GM20000 (cell line): ENCODE measurements at regions not wholly inside any gene's neighbourhood (a gene's known extent, or its start where the extent isn't known, plus 50 kb on each side); places are given as distances from the start of the nearest gene placed in this dataset.

Source experiments
- DNase-seq: peaks from one replicate; pipeline ENCODE4 v3.0.0; 2012; ENCODE audit warnings: low spot score
- TF ChIP-seq, protein P1 (sequence below): IDR thresholded peaks from 2 replicates; pipeline ENCODE4 v1.5.1; 2012; ENCODE audit warnings: mild to moderate bottlenecking, control low read depth; ENCODE audit errors: extremely low read depth, missing control alignments

DNA sequence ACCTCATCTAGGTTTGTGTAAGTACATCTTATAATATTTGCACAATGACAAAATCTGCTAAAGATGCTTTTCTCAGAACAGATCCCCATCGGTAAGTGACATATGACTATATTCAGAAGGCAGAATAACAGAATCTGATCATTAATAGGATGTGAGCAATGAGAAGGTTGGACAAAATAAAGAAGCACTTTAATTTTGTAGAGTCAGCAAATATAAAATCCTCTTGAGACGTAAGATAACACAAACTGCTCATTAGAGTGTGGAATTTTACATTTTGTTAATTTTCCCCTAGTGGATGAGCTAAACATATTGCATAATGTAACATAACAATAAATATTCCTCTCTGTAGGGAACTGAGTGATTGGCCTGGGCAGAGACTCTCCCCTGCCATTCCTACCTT lies 658.4 kb upstream of the ZP4 start:
- TF ChIP-seq, protein P1, sequence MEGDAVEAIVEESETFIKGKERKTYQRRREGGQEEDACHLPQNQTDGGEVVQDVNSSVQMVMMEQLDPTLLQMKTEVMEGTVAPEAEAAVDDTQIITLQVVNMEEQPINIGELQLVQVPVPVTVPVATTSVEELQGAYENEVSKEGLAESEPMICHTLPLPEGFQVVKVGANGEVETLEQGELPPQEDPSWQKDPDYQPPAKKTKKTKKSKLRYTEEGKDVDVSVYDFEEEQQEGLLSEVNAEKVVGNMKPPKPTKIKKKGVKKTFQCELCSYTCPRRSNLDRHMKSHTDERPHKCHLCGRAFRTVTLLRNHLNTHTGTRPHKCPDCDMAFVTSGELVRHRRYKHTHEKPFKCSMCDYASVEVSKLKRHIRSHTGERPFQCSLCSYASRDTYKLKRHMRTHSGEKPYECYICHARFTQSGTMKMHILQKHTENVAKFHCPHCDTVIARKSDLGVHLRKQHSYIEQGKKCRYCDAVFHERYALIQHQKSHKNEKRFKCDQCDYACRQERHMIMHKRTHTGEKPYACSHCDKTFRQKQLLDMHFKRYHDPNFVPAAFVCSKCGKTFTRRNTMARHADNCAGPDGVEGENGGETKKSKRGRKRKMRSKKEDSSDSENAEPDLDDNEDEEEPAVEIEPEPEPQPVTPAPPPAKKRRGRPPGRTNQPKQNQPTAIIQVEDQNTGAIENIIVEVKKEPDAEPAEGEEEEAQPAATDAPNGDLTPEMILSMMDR, result no peak
- no peak for DNase-seq

DNA sequence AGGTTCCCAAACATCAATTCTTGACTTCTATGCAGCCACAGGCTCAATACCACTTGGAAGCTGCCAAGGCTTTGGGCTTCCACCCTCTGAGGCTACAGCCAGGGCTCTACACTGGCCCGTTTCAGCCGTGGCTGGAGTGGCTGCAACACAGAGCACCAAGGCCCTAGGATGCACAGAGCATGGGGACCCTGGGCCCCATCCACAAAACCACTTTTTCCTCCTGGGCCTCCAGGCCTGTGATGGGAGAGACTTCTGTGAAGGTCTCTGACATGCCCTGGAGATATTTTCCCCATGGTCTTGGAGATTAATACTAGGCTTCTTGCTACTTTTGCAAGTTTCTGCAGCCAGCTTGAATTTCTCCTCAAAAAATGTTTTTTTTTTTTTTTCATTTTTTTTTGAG lies 655.4 kb upstream of the ZP4 start:
- TF ChIP-seq, protein P1, result no peak
- no peak for DNase-seq

- DNase-seq, result no peak
- TF ChIP-seq, protein P1, result no peak
Observed at GRCh38 chr1:238537641-238538040, 646.9 kb upstream of the ZP4 start.

DNA sequence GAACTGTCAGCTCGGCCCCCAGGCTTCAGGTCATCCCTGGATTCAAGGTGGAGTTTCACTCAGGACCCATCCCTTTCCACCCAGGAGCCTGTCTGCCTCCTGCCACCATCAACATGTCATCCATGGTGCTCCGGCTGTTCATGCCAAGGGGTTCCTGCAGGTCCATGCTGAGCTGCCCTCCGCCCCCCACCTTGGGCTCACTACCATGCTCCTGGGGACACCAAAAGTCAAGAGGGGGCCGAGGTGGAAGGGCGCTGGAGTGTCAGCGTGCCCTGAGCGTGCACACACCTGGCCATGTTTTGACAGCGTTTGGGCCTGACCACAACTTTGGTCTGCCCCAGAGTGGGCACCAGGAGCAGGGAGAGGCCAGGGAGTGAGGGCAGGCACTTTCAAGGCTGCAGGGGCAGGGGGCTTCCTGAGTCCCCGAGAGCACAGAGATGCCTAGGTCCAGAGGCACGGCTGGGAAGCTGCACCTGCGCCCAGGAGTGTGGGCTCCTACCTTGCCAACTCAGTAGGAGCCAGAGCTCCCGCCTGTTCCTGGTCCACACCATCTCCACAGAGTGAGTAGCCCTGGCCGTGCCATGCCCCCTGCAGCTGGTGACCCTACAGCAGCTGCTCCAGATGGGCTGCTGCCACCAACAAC lies 639.6 kb upstream of the ZP4 start:
- TF ChIP-seq, protein P1, result no peak
- DNase-seq, result no peak

- DNase-seq, result no peak
- TF ChIP-seq, protein P1, result no peak
Observed at GRCh38 chr1:238517711-238518110, 627.0 kb upstream of the ZP4 start.

DNA sequence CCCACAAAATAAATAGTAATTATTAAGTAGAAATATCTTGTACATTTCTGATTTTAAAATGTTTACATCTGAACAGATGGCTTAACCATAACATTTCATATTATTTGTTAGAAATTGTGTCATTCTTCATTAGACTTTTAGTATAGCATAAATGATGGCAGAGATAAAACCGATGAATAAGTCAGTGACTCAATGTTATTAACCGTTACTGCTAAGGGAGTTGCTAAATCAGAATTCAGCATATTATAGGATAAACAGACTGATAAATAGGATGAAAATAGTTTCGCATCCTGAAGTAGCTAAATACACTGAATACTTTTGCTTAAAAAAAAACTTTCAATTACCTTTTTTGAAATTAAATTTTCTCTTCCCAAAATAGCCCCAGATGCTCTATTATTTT lies 610.6 kb upstream of the ZP4 start:
- DNase-seq, result no peak
- TF ChIP-seq, protein P1, result no peak

DNA sequence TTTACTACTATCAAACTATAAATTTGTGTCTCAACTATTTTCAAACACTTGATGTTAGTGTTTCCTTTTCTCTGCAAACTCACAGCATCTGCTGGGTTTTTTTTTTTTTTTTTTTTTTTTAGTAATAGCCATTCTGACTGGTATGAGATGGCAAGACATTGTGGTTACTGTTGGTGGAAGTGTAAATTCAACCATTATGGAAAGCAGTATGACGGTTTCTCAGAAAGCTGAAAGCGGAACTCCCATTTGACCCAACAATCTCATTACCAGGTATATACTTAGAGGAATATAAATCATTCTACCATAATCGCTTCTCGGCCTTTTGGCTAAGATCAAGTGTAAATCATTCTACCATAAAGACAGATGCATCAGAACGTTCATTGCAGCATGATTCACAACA lies 608.3 kb upstream of the ZP4 start:
- no peak for DNase-seq
- TF ChIP-seq, protein P1, result no peak
